ENCODE measurements at regions not wholly inside any gene's neighbourhood (a gene's known extent, or its start where the extent isn't known, plus 50 kb on each side); places are given as distances from the start of the nearest gene placed in this dataset.

GRCh38 chr12:97321621-97322020 lies 141.0 kb upstream of the RMST start:
- no TSS peak for BruUV-seq (replicated peaks)
- FAIRE-seq, result no peak

More at GRCh38 chr12:97321621-97322020, 141.0 kb upstream of the RMST start:
- Histone ChIP-seq H3K9me1 (replicated peaks; ENCODE audit: control insufficient read depth, extremely low read depth, insufficient read depth, low read length) (no peaks in the 10 kb centered on the region), H3K4me2 (ENCODE audit: insufficient read depth, low read length) (no peak overlapping the region), H4K20me1 (replicated peaks; ENCODE audit: control insufficient read depth, extremely low read depth, insufficient read depth, low read length) (no peaks in the 10 kb centered on the region), H3K27ac (ENCODE audit: insufficient read depth, low read depth, low read length) (no peak overlapping the region), H3K4me1 (ENCODE audit: control insufficient read depth, extremely low read depth, insufficient read depth, low read length) (no peaks in the 10 kb centered on the region), H3K4me3 (replicated peaks in 1 of 3; ENCODE audit: insufficient read depth in 1 of 3, low read depth in 1 of 3, low read length in 3 of 3) (no peak overlapping the region), H3K9ac (replicated peaks; ENCODE audit: extremely low read depth, insufficient read depth, low read length) (no peak overlapping the region), H3K36me3 (ENCODE audit: control insufficient read depth in 2 of 2, extremely low read depth in 1 of 2, insufficient read depth in 2 of 2, low read length in 2 of 2) (no peaks in the 10 kb centered on the region), H3K9me3 (replicated peaks; ENCODE audit: control insufficient read depth, insufficient read depth, low read length) (no peaks in the 10 kb centered on the region), H3K79me2 (ENCODE audit: control insufficient read depth, insufficient read depth, low read length) (no peaks in the 10 kb centered on the region), H2AFZ (ENCODE audit: low read depth, low read length) (no peak overlapping the region), H3K27me3 (ENCODE audit: control insufficient read depth in 2 of 2, insufficient read depth in 2 of 2, low read length in 2 of 2) (no peaks in the 10 kb centered on the region)
- CTCF ChIA-PET, result no interaction called here
- dilution Hi-C loops (cut with MboI; ENCODE audit: extremely low pct_ligation_motif_present, low sequenced_read_pairs), result no loop called here
- no peak for DNase-seq (ENCODE audit: low read depth, low spot score)
- TF ChIP-seq GATA2 (IDR thresholded peaks at IDR 0.05; ENCODE audit: insufficient read depth, insufficient read length, low read depth, low read length) (no peak), MAX (IDR thresholded peaks at IDR 0.05; ENCODE audit: insufficient read depth, insufficient read length) (no peak), JUN (IDR thresholded peaks at IDR 0.05; ENCODE audit: borderline replicate concordance, insufficient read depth, insufficient read length, low read depth) (no peak), FOS (IDR thresholded peaks at IDR 0.05; ENCODE audit: borderline replicate concordance, insufficient read depth, low read length) (no peak), MYC (IDR thresholded peaks at IDR 0.05; ENCODE audit: low read depth, low read length) (no peak), POLR2AphosphoS5 (IDR thresholded peaks at IDR 0.05; ENCODE audit: insufficient read depth, low read depth, low read length) (no peak), POLR2A (IDR thresholded peaks at IDR 0.05; ENCODE audit: low read depth, low read length) (no peak), EZH2 (IDR thresholded peaks at IDR 0.05; ENCODE audit: borderline replicate concordance, low read depth, low read length, severe bottlenecking) (no peak), CTCF (IDR thresholded peaks at IDR 0.05; ENCODE audit: extremely low read depth in 1 of 2, insufficient read depth in 1 of 2, low read depth in 1 of 2, low read length in 2 of 2) (no peak)
- POLR2A ChIA-PET, result no interaction called here
- intact Hi-C loops (cut with micrococcal nuclease), result no loop called here
